HG03342 (cell line): ENCODE measurements at regions not wholly inside any gene's neighbourhood (a gene's known extent, or its start where the extent isn't known, plus 50 kb on each side); places are given as distances from the start of the nearest gene placed in this dataset.

ENCODE experiments used
- ATAC-seq: cut with Tn5 transposase; IDR thresholded peaks from one replicate; pipeline ENCODE4 v1.9.1; 2021; ENCODE audit warnings: mild to moderate bottlenecking, moderate library complexity; ENCODE audit not compliant: unreplicated experiment

- ATAC-seq, result no peak
Observed at GRCh38 chr16:85541980-85542900, 70.9 kb upstream of the GSE1 start.

- no peak for ATAC-seq
Observed at GRCh38 chr16:85543536-85543935, 69.6 kb upstream of the GSE1 start.

GRCh38 chr16:85544016-85544415 is 69.1 kb upstream of the GSE1 start:
- no peak for ATAC-seq

- ATAC-seq, result no peak
Observed at GRCh38 chr16:85544668-85545067, 68.5 kb upstream of the GSE1 start.

GRCh38 chr16:85545227-85545818 is 67.8 kb upstream of the GSE1 start:
- no peak for ATAC-seq

- ATAC-seq, result no peak
Observed at GRCh38 chr16:85546585-85547447, 66.3 kb upstream of the GSE1 start.

GRCh38 chr16:85548375-85548774 is 64.7 kb upstream of the GSE1 start:
- ATAC-seq, result no peak

- ATAC-seq, result no peak
Observed at GRCh38 chr16:85549766-85550421, 63.2 kb upstream of the GSE1 start.

GRCh38 chr16:85550422-85550864 is 62.7 kb upstream of the GSE1 start:
- no peak for ATAC-seq

GRCh38 chr16:85550953-85551924 is 61.9 kb upstream of the GSE1 start:
- no peak for ATAC-seq

- ATAC-seq, result no peak
Observed at GRCh38 chr16:85552980-85553435, 60.1 kb upstream of the GSE1 start.

GRCh38 chr16:85553436-85554113 is 59.5 kb upstream of the GSE1 start:
- ATAC-seq, result peak; percentile 15

- ATAC-seq, result peak; percentile 47
Observed at GRCh38 chr16:85554114-85554888, 58.8 kb upstream of the GSE1 start.

GRCh38 chr16:85554889-85555718 is 58.0 kb upstream of the GSE1 start:
- ATAC-seq, result no peak

GRCh38 chr16:85555719-85556455 is 57.2 kb upstream of the GSE1 start:
- ATAC-seq, result no peak

- ATAC-seq, result no peak
Observed at GRCh38 chr16:85556456-85557082, 56.6 kb upstream of the GSE1 start.
